ENCODE measurements at regions not wholly inside any gene's neighbourhood (a gene's known extent, or its start where the extent isn't known, plus 50 kb on each side); places are given as distances from the start of the nearest gene placed in this dataset.

- no peaks in the 10 kb centered on the region for H3K4me1 ChIP-seq (ENCODE audit: insufficient read depth, low read length, poor library complexity, severe bottlenecking)
- H3K4me3 ChIP-seq (ENCODE audit: low read depth, low read length, poor library complexity, severe bottlenecking) = no peak overlapping the region
- H3K27me3 ChIP-seq (replicated peaks; ENCODE audit: insufficient read depth, low read depth, low read length, poor library complexity) = no peaks in the 10 kb centered on the region
- no peak for TF ChIP-seq CTCF (conservative IDR thresholded peaks at IDR 0.05; ENCODE audit: low read depth, low read length)
- no peak for TF ChIP-seq EZH2 (IDR thresholded peaks at IDR 0.05; ENCODE audit: borderline replicate concordance, low read depth, low read length, poor library complexity, severe bottlenecking)
- no TSS peak for BruUV-seq (replicated peaks)
- CTCF ChIA-PET = no interaction called here
- POLR2A ChIA-PET (ENCODE audit: low non-redundant PET) = interaction anchor here (0.6 kb wide), 1 partner anchor 151 kb away, joined by 3 read pairs; no protein-coding TSS in a partner anchor
- H3K9me3 ChIP-seq (ENCODE audit: low read depth, low read length, poor library complexity, severe bottlenecking) = no peaks in the 10 kb centered on the region
- intact Hi-C loops (cut with micrococcal nuclease; ENCODE audit: unreplicated experiment) = no loop called here
- no peak overlapping the region for H3K27ac ChIP-seq (ENCODE audit: low read depth, low read length, poor library complexity, severe bottlenecking)
- DNase-seq (ENCODE audit: low spot score) = no peak
- H3K36me3 ChIP-seq (ENCODE audit: insufficient read depth, low read length, poor library complexity, severe bottlenecking) = no peaks in the 10 kb centered on the region
Measured at GRCh38 chr10:125264757-125265578, 104.6 kb upstream of the CTBP2 start.

- ChIA-PET POLR2A (ENCODE audit: low non-redundant PET) (no interaction called here), CTCF (no interaction called here)
- Histone ChIP-seq H3K4me1 (ENCODE audit: insufficient read depth, low read length, poor library complexity, severe bottlenecking) (no peaks in the 10 kb centered on the region), H3K27me3 (replicated peaks; ENCODE audit: insufficient read depth, low read depth, low read length, poor library complexity) (no peaks in the 10 kb centered on the region), H3K9me3 (ENCODE audit: low read depth, low read length, poor library complexity, severe bottlenecking) (no peaks in the 10 kb centered on the region), H3K36me3 (ENCODE audit: insufficient read depth, low read length, poor library complexity, severe bottlenecking) (no peaks in the 10 kb centered on the region), H3K27ac (ENCODE audit: low read depth, low read length, poor library complexity, severe bottlenecking) (no peak overlapping the region), H3K4me3 (ENCODE audit: low read depth, low read length, poor library complexity, severe bottlenecking) (no peak overlapping the region)
- TF ChIP-seq CTCF (conservative IDR thresholded peaks at IDR 0.05; ENCODE audit: low read depth, low read length) (no peak), EZH2 (IDR thresholded peaks at IDR 0.05; ENCODE audit: borderline replicate concordance, low read depth, low read length, poor library complexity, severe bottlenecking) (no peak)
- intact Hi-C loops (cut with micrococcal nuclease; ENCODE audit: unreplicated experiment) = no loop called here
- no TSS peak for BruUV-seq (replicated peaks)
- no peak for DNase-seq (ENCODE audit: low spot score)
Measured at GRCh38 chr10:125264091-125264490, 103.7 kb upstream of the CTBP2 start.

- DNase-seq (ENCODE audit: low spot score) = no peak
- no TSS peak for BruUV-seq (replicated peaks)
- intact Hi-C loops (cut with micrococcal nuclease; ENCODE audit: unreplicated experiment) = no loop called here
- TF ChIP-seq EZH2 (IDR thresholded peaks at IDR 0.05; ENCODE audit: borderline replicate concordance, low read depth, low read length, poor library complexity, severe bottlenecking) (no peak), CTCF (conservative IDR thresholded peaks at IDR 0.05; ENCODE audit: low read depth, low read length) (no peak)
- no peaks in the 10 kb centered on the region for H3K27me3 ChIP-seq (replicated peaks; ENCODE audit: insufficient read depth, low read depth, low read length, poor library complexity)
- no peak overlapping the region for H3K4me3 ChIP-seq (ENCODE audit: low read depth, low read length, poor library complexity, severe bottlenecking)
- no peaks in the 10 kb centered on the region for H3K4me1 ChIP-seq (ENCODE audit: insufficient read depth, low read length, poor library complexity, severe bottlenecking)
- ChIA-PET POLR2A (ENCODE audit: low non-redundant PET) (no interaction called here), CTCF (no interaction called here)
- H3K36me3 ChIP-seq (ENCODE audit: insufficient read depth, low read length, poor library complexity, severe bottlenecking) = no peaks in the 10 kb centered on the region
- no peaks in the 10 kb centered on the region for H3K9me3 ChIP-seq (ENCODE audit: low read depth, low read length, poor library complexity, severe bottlenecking)
- H3K27ac ChIP-seq (ENCODE audit: low read depth, low read length, poor library complexity, severe bottlenecking) = no peak overlapping the region
Measured at GRCh38 chr10:125263551-125263950, 103.2 kb upstream of the CTBP2 start.
